GM12872 (cell line): ENCODE measurements at regions not wholly inside any gene's neighbourhood (a gene's known extent, or its start where the extent isn't known, plus 50 kb on each side); places are given as distances from the start of the nearest gene placed in this dataset.
A peak's percentile ranks its signal among the peaks of the same experiment; 100 is the strongest.

ENCODE experiments used
- TF ChIP-seq, protein P1 (sequence below): IDR thresholded peaks from 3 replicates; pipeline ENCODE4 v1.5.1; 2011; ENCODE audit warnings: low read depth, mild to moderate bottlenecking, low read length, moderate library complexity; ENCODE audit not compliant: insufficient read depth

DNA sequence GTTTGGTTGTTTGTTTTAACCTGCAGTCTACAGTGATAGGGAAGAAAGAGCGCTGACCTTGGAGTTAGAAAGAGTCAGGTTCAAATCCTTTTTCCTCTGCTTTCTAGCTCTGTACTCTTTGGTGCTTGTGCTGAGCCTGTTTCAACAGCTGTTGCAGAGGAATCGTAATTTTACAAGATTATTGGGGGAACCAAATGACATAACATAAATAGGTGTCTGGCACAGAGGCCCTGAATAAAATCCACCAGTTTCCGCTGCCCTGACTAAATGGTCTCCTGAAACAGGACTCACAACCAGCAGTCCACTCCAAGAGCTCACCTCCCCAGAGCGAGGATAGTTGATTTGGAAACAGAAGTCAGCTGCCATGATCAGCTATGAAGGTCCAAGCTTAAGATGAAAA, 125.0 kb upstream of the CDC42EP3 start:
- TF ChIP-seq, protein P1, sequence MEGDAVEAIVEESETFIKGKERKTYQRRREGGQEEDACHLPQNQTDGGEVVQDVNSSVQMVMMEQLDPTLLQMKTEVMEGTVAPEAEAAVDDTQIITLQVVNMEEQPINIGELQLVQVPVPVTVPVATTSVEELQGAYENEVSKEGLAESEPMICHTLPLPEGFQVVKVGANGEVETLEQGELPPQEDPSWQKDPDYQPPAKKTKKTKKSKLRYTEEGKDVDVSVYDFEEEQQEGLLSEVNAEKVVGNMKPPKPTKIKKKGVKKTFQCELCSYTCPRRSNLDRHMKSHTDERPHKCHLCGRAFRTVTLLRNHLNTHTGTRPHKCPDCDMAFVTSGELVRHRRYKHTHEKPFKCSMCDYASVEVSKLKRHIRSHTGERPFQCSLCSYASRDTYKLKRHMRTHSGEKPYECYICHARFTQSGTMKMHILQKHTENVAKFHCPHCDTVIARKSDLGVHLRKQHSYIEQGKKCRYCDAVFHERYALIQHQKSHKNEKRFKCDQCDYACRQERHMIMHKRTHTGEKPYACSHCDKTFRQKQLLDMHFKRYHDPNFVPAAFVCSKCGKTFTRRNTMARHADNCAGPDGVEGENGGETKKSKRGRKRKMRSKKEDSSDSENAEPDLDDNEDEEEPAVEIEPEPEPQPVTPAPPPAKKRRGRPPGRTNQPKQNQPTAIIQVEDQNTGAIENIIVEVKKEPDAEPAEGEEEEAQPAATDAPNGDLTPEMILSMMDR = no peak

DNA sequence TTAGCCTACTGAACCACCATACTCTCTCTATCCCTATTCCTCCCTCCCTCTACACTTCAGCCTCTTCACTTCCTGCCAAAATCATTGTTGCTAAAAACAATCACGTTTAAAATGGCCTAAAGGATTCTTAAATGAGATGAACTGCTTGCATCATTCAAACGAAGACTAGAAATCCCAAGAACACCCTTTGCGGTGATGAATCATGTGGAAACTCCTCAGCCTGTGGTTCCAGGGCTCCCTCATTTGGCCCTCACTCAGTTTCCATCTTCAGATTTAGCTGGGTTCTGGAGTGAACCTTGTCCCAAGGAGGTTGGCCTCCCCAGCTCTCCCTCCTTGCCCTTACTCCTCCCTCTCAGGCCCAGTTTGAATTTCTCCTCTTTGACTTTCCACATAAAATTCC, 125.6 kb upstream of the CDC42EP3 start:
- TF ChIP-seq, protein P1 = no peak

DNA sequence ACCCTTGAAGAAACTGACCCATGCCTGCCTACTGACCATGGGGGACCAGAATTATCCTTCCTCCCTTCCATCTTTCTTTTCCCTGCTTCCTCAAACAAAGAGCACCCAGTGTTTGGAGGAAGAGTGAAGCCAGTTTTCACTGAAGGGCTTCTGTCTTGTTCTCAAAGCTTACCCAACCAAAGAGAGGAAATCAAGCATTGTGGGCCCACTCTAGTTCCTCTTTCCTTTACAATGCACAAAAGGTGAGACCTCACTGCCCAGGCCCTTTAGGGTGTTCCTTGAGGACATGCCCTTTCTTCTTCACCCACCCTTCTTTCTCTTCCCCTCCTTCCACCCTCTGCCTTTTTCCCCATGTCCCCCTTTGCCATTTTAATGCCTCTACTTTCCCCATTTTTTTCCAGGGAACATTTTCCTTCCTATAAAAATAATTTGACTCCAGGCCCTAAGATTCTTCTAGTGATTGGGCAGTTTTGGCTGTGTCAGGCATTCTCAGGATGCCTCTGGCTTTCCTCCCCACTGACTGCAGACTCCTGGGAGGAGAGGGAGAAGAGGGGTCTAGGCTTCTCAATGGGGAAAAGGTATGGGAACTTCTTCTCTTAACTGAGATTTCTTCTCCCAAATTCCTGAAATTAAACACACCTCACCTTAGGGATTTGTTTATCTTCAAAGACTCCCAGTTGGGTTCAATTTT, 126.6 kb upstream of the RMDN2 start:
- TF ChIP-seq, protein P1 = no peak

DNA sequence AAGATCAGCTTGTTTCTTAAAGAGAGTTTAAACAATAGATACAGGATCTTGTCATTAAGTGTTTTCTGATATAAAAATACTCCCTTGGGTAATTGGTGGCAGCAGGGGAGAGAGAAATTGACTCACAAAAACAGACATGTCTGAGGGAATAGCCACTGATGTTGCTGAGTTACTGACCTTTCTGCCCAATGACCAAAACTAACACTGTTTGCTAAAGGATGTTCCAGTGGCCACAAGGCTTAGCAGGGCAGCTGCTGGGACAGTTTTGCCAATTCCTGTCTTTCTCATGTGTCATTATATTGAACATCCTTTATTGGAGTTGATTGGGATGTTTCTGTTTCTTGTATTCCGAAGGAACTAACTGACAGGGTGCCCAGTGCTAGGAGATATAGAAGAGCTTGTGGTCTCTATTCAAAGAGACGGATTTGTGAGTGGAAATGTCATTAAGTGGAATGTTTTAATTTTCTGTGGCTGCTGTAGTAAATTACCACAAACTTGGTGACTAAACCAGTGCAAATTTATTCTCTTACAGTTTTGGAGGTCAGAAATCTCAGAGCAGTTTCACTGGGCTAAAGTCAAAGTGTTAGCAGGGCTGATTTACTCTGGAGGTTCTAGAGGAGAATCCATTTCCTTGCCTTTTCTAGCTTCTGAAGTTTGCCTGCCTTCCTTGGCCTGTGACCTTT, 124.8 kb upstream of the RMDN2 start:
- TF ChIP-seq, protein P1 = no peak

DNA sequence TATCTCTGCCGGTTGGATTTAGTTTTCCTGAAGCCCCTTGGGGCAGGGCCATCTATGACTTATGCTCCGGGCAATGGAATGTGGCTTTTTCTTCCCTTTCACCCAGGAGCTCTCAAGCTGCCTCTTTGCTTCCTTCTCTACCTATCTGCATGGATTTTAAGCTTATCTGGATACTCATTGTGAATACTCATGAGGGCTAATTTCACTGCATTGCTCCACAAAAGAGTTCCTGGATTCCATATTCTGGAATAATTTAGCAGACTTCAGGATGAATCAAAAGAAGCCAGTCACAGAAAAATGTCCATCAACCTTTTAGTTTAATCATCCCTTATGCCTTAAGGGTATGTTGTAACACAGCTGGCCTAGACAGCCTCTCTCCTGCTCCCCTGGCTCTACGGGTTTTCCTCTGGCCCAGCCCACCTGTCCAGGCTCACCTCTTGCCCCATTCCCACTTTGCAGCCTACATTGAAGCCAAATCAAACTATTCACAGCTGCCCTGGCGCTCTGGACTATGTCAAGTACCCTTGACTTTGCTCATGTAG, 122.8 kb upstream of the RMDN2 start:
- TF ChIP-seq, protein P1 = no peak

DNA sequence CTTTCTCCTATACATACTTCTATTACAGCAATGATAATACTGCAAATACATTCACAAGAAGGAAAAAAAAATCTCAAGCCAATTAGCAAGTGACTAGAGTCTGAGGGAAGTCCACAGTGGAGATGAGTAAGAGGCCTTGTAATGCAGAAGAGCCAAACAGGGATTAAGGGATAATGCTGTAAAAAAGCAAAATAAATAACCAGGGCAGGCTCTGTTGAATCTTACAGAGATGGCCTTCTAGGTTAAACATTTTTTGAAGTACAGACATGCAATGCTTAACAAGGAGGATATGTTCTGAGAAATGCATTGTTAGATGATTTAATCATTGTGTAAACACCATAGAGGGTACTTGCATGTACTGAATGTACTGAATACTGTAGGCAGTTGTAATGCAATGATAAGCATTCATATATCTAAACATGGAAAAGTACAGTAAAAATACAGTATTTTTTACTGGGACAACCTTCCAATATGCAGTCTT, 122.1 kb upstream of the RMDN2 start:
- TF ChIP-seq, protein P1 = no peak

DNA sequence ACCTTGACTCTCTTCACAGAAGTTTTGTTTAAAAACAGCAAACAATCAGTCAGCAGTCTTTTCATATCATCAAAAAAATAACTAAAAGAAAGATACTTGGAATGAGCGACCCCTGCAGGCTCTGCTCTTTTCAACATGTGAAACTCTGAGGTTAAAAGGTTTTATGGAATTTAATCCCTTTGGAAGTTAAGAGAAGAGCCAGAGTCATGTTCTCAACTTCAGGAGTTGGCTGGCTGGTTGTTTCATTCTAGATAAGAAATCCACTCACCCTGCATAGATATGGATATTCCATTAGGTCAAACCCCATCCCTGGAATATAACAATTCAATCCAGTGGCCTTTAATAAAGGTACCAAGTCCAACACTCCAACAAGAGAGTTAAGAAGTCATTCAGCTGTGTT, 115.6 kb upstream of the RMDN2 start:
- TF ChIP-seq, protein P1 = 0 out of 3 replicates have a peak, but pooled peaks have one; percentile 9
